ENCODE measurements at regions not wholly inside any gene's neighbourhood (a gene's known extent, or its start where the extent isn't known, plus 50 kb on each side); places are given as distances from the start of the nearest gene placed in this dataset.
"Not testable (repeated sequence)": the region's sequence is repeated elsewhere in the genome, so short reads cannot be mapped to it uniquely, and the experiment has no call there.

DNA sequence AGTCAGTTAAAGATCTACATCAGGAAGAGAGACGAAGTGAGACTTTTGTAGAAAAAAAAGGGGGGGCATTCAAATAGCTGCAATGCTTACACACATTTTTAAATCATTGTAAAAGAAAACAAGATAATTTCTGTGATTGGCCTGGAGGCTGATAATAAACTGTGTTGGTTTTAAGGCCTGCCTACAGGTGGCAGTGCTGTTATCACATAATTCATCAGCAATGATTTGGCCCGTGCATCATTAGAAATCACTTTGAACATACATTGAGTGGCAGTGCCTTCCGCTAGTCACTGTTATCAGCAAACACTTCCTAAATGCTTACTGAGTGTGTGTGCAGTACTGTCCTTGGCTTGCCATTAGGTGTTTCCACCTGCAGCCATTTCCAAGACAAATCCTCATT lies 831.9 kb downstream of the TRIML1 start:
- H4K20me1 ChIP-seq (ENCODE audit: control insufficient read depth, insufficient read depth, low read depth, low read length), result no peaks in the 10 kb centered on the region
- no peaks in the 10 kb centered on the region for H3K79me2 ChIP-seq (ENCODE audit: control insufficient read depth, low read length)
- H3K4me2 ChIP-seq (ENCODE audit: low read length), result no peak overlapping the region
- H3K9me3 ChIP-seq (ENCODE audit: control insufficient read depth, insufficient read depth, low read length), result no peaks in the 10 kb centered on the region
- no peaks in the 10 kb centered on the region for H3K4me1 ChIP-seq (ENCODE audit: control insufficient read depth, low read length)
- no peaks in the 10 kb centered on the region for H3F3A ChIP-seq (ENCODE audit: control insufficient read depth, insufficient read depth)
- H3K9me2 ChIP-seq (replicated peaks; ENCODE audit: control insufficient read depth, low read length), result no peaks in the 10 kb centered on the region
- TF ChIP-seq, protein P1, sequence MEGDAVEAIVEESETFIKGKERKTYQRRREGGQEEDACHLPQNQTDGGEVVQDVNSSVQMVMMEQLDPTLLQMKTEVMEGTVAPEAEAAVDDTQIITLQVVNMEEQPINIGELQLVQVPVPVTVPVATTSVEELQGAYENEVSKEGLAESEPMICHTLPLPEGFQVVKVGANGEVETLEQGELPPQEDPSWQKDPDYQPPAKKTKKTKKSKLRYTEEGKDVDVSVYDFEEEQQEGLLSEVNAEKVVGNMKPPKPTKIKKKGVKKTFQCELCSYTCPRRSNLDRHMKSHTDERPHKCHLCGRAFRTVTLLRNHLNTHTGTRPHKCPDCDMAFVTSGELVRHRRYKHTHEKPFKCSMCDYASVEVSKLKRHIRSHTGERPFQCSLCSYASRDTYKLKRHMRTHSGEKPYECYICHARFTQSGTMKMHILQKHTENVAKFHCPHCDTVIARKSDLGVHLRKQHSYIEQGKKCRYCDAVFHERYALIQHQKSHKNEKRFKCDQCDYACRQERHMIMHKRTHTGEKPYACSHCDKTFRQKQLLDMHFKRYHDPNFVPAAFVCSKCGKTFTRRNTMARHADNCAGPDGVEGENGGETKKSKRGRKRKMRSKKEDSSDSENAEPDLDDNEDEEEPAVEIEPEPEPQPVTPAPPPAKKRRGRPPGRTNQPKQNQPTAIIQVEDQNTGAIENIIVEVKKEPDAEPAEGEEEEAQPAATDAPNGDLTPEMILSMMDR (IDR thresholded peaks at IDR 0.05; ENCODE audit: low read depth, low read length, poor library complexity, severe bottlenecking), result peak; percentile 47
- TF ChIP-seq EZH2phosphoT487 (IDR thresholded peaks at IDR 0.05; ENCODE audit: borderline replicate concordance, low read length), result no peak
- no peaks in the 10 kb centered on the region for H3K27me3 ChIP-seq (ENCODE audit: control insufficient read depth, low read length)
- no peak overlapping the region for H3K27ac ChIP-seq (ENCODE audit: low read depth, low read length)
- no peak overlapping the region for H3K4me3 ChIP-seq (ENCODE audit: low read length)
- no peaks in the 10 kb centered on the region for H3K36me3 ChIP-seq (ENCODE audit: control insufficient read depth, low read length)

DNA sequence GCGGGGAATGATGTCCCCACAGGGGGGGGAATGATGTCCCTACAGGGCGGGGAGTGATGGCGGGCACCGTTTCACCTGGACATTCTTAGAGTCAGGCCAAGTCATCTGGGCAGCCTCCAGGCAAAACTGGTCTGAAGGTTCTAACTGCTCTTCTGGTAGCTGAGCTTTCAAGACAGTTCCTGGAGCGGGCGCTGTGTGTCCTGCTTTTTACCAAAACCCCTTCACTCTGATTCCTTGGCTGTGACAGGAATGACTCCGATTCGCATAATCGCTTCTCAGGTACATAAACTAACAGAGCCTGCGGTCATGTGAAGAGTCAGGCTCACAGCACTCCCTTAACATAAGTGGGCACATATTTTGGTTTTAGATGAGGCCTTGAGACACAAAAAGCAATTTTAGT lies 836.0 kb downstream of the TRIML1 start:
- H3K9me2 ChIP-seq (replicated peaks; ENCODE audit: control insufficient read depth, low read length), result no peaks in the 10 kb centered on the region
- no peak overlapping the region for H3K4me3 ChIP-seq (ENCODE audit: low read length)
- no peaks in the 10 kb centered on the region for H4K20me1 ChIP-seq (ENCODE audit: control insufficient read depth, insufficient read depth, low read depth, low read length)
- no peaks in the 10 kb centered on the region for H3K36me3 ChIP-seq (ENCODE audit: control insufficient read depth, low read length)
- TF ChIP-seq EZH2phosphoT487 (IDR thresholded peaks at IDR 0.05; ENCODE audit: borderline replicate concordance, low read length), result no peak
- TF ChIP-seq, protein P1 (IDR thresholded peaks at IDR 0.05; ENCODE audit: low read depth, low read length, poor library complexity, severe bottlenecking), result no peak
- H3K27ac ChIP-seq (ENCODE audit: low read depth, low read length), result no peak overlapping the region
- H3F3A ChIP-seq (ENCODE audit: control insufficient read depth, insufficient read depth), result no peaks in the 10 kb centered on the region
- H3K27me3 ChIP-seq (ENCODE audit: control insufficient read depth, low read length), result no peaks in the 10 kb centered on the region
- no peaks in the 10 kb centered on the region for H3K9me3 ChIP-seq (ENCODE audit: control insufficient read depth, insufficient read depth, low read length)
- no peaks in the 10 kb centered on the region for H3K4me1 ChIP-seq (ENCODE audit: control insufficient read depth, low read length)
- H3K4me2 ChIP-seq (ENCODE audit: low read length), result no peak overlapping the region
- no peaks in the 10 kb centered on the region for H3K79me2 ChIP-seq (ENCODE audit: control insufficient read depth, low read length)

DNA sequence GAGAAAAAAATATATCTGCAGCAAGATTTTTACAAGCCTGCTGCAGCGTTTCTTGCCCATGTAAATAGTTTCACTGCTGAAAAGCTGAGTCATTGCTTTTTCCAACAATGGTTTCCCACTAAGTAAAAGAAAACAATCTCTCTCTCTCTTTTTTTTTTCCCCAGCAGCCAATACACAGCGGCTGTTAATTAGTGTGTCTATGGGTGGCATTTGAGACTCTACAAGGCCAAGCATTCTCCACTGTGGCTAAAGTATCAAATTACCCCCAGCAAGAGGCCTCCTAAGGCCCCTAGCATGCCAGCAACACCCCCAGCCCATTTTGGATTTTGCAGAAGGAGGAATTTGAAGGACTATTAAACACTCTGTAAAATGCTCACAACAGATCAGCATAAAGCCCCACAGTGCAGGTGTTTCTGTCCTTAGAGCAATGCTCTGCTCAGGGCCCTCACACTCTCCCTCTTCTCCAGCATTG lies 837.4 kb downstream of the TRIML1 start:
- Histone ChIP-seq H3F3A (ENCODE audit: control insufficient read depth, insufficient read depth) (no peaks in the 10 kb centered on the region), H3K27ac (ENCODE audit: low read depth, low read length) (no peak overlapping the region), H3K9me3 (ENCODE audit: control insufficient read depth, insufficient read depth, low read length) (no peaks in the 10 kb centered on the region), H3K4me3 (ENCODE audit: low read length) (no peak overlapping the region), H3K79me2 (ENCODE audit: control insufficient read depth, low read length) (no peaks in the 10 kb centered on the region), H3K36me3 (ENCODE audit: control insufficient read depth, low read length) (no peaks in the 10 kb centered on the region), H3K9me2 (replicated peaks; ENCODE audit: control insufficient read depth, low read length) (no peaks in the 10 kb centered on the region), H3K4me2 (ENCODE audit: low read length) (no peak overlapping the region), H3K27me3 (ENCODE audit: control insufficient read depth, low read length) (no peaks in the 10 kb centered on the region), H3K4me1 (ENCODE audit: control insufficient read depth, low read length) (no peaks in the 10 kb centered on the region), H4K20me1 (ENCODE audit: control insufficient read depth, insufficient read depth, low read depth, low read length) (no peaks in the 10 kb centered on the region)
- TF ChIP-seq, protein P1 (IDR thresholded peaks at IDR 0.05; ENCODE audit: low read depth, low read length, poor library complexity, severe bottlenecking), result no peak
- no peak for TF ChIP-seq EZH2phosphoT487 (IDR thresholded peaks at IDR 0.05; ENCODE audit: borderline replicate concordance, low read length)

GRCh38 chr4:188977232-188977631 lies 838.0 kb downstream of the TRIML1 start:
- H3K4me2 ChIP-seq (ENCODE audit: low read length); H4K20me1 ChIP-seq (ENCODE audit: control insufficient read depth, insufficient read depth, low read depth, low read length): not testable (repeated sequence)

More at GRCh38 chr4:188977232-188977631, 838.0 kb downstream of the TRIML1 start:
- not testable (repeated sequence) for H3K27ac ChIP-seq (ENCODE audit: low read depth, low read length); H3K9me2 ChIP-seq (replicated peaks; ENCODE audit: control insufficient read depth, low read length); H3K4me1 ChIP-seq (ENCODE audit: control insufficient read depth, low read length); H3K27me3 ChIP-seq (ENCODE audit: control insufficient read depth, low read length); H3K4me3 ChIP-seq (ENCODE audit: low read length); H3K79me2 ChIP-seq (ENCODE audit: control insufficient read depth, low read length); H3K36me3 ChIP-seq (ENCODE audit: control insufficient read depth, low read length); H3K9me3 ChIP-seq (ENCODE audit: control insufficient read depth, insufficient read depth, low read length); H3F3A ChIP-seq (ENCODE audit: control insufficient read depth, insufficient read depth)

Measured in DOHH2 (cell line).